ENCODE measurements at regions not wholly inside any gene's neighbourhood (a gene's known extent, or its start where the extent isn't known, plus 50 kb on each side); places are given as distances from the start of the nearest gene placed in this dataset.

- Mint-ChIP-seq H3K4me1 (ENCODE audit: low read depth) (no peaks in the 10 kb centered on the region), H3K27me3 (no peaks in the 10 kb centered on the region), H3K4me3 (no peak overlapping the region), H3K27ac (no peak overlapping the region), H3K9me3 (ENCODE audit: low read depth) (no peaks in the 10 kb centered on the region), H3K36me3 (no peaks in the 10 kb centered on the region)
Observed at GRCh38 chr2:64792995-64793639, 139.4 kb upstream of the SERTAD2 start.

GRCh38 chr2:64793701-64794100, 140.0 kb upstream of the SERTAD2 start:
- Mint-ChIP-seq H3K27ac (no peak overlapping the region), H3K36me3 (no peaks in the 10 kb centered on the region), H3K27me3 (no peaks in the 10 kb centered on the region), H3K4me3 (no peak overlapping the region), H3K9me3 (ENCODE audit: low read depth) (no peaks in the 10 kb centered on the region), H3K4me1 (ENCODE audit: low read depth) (no peaks in the 10 kb centered on the region)

GRCh38 chr2:64794426-64794995, 140.8 kb upstream of the SERTAD2 start:
- H3K27me3 Mint-ChIP-seq, result no peaks in the 10 kb centered on the region
- no peaks in the 10 kb centered on the region for H3K36me3 Mint-ChIP-seq
- no peak overlapping the region for H3K4me3 Mint-ChIP-seq
- H3K4me1 Mint-ChIP-seq (ENCODE audit: low read depth), result no peaks in the 10 kb centered on the region
- H3K9me3 Mint-ChIP-seq (ENCODE audit: low read depth), result no peaks in the 10 kb centered on the region
- H3K27ac Mint-ChIP-seq, result no peak overlapping the region

- Mint-ChIP-seq H3K9me3 (ENCODE audit: low read depth) (no peaks in the 10 kb centered on the region), H3K4me1 (ENCODE audit: low read depth) (no peaks in the 10 kb centered on the region), H3K4me3 (no peak overlapping the region), H3K27me3 (no peaks in the 10 kb centered on the region), H3K27ac (no peak overlapping the region), H3K36me3 (no peaks in the 10 kb centered on the region)
Observed at GRCh38 chr2:64795024-64795592, 141.4 kb upstream of the SERTAD2 start.

- H3K27ac Mint-ChIP-seq, result no peak overlapping the region
- H3K36me3 Mint-ChIP-seq, result no peaks in the 10 kb centered on the region
- no peaks in the 10 kb centered on the region for H3K4me1 Mint-ChIP-seq (ENCODE audit: low read depth)
- no peaks in the 10 kb centered on the region for H3K27me3 Mint-ChIP-seq
- H3K4me3 Mint-ChIP-seq, result no peak overlapping the region
- H3K9me3 Mint-ChIP-seq (ENCODE audit: low read depth), result no peaks in the 10 kb centered on the region
Observed at GRCh38 chr2:64796926-64797325, 143.2 kb upstream of the SERTAD2 start.

- H3K9me3 Mint-ChIP-seq (ENCODE audit: low read depth), result no peaks in the 10 kb centered on the region
- H3K27ac Mint-ChIP-seq, result no peak overlapping the region
- no peaks in the 10 kb centered on the region for H3K4me1 Mint-ChIP-seq (ENCODE audit: low read depth)
- H3K36me3 Mint-ChIP-seq, result no peaks in the 10 kb centered on the region
- no peaks in the 10 kb centered on the region for H3K27me3 Mint-ChIP-seq
- no peak overlapping the region for H3K4me3 Mint-ChIP-seq
Observed at GRCh38 chr2:64797881-64798575, 144.3 kb upstream of the SERTAD2 start.

GRCh38 chr2:64799592-64800252, 146.0 kb upstream of the SERTAD2 start:
- H3K9me3 Mint-ChIP-seq (ENCODE audit: low read depth), result no peaks in the 10 kb centered on the region
- H3K27ac Mint-ChIP-seq, result no peak overlapping the region
- H3K4me3 Mint-ChIP-seq, result no peak overlapping the region
- no peaks in the 10 kb centered on the region for H3K4me1 Mint-ChIP-seq (ENCODE audit: low read depth)
- H3K27me3 Mint-ChIP-seq, result no peaks in the 10 kb centered on the region
- no peaks in the 10 kb centered on the region for H3K36me3 Mint-ChIP-seq

- Mint-ChIP-seq H3K36me3 (peaks cover 2% of the 10 kb centered on the region), H3K9me3 (ENCODE audit: low read depth) (no peaks in the 10 kb centered on the region), H3K27ac (no peak overlapping the region), H3K4me3 (no peak overlapping the region), H3K4me1 (ENCODE audit: low read depth) (peaks cover 12% of the 10 kb centered on the region), H3K27me3 (no peaks in the 10 kb centered on the region)
Observed at GRCh38 chr2:64803776-64804175, 150.1 kb upstream of the SERTAD2 start.

- H3K27ac Mint-ChIP-seq, result no peak overlapping the region
- H3K4me1 Mint-ChIP-seq (ENCODE audit: low read depth), result peaks cover 13% of the 10 kb centered on the region
- no peaks in the 10 kb centered on the region for H3K9me3 Mint-ChIP-seq (ENCODE audit: low read depth)
- H3K36me3 Mint-ChIP-seq, result peaks cover 2% of the 10 kb centered on the region
- no peak overlapping the region for H3K4me3 Mint-ChIP-seq
- no peaks in the 10 kb centered on the region for H3K27me3 Mint-ChIP-seq
Observed at GRCh38 chr2:64804651-64805050, 150.9 kb upstream of the SERTAD2 start.

- Mint-ChIP-seq H3K4me3 (no peak overlapping the region), H3K27me3 (no peaks in the 10 kb centered on the region), H3K27ac (peak overlapping the region; percentile 35), H3K4me1 (ENCODE audit: low read depth) (peaks cover 21% of the 10 kb centered on the region), H3K36me3 (peaks cover 2% of the 10 kb centered on the region), H3K9me3 (ENCODE audit: low read depth) (no peaks in the 10 kb centered on the region)
Observed at GRCh38 chr2:64807417-64807816, 153.7 kb upstream of the SERTAD2 start.

GRCh38 chr2:64808092-64808491, 154.4 kb upstream of the SERTAD2 start:
- H3K27me3 Mint-ChIP-seq, result no peaks in the 10 kb centered on the region
- H3K27ac Mint-ChIP-seq, result peak overlapping the region; percentile 35
- H3K4me1 Mint-ChIP-seq (ENCODE audit: low read depth), result peaks cover 21% of the 10 kb centered on the region
- no peak overlapping the region for H3K4me3 Mint-ChIP-seq
- no peaks in the 10 kb centered on the region for H3K9me3 Mint-ChIP-seq (ENCODE audit: low read depth)
- peaks cover 2% of the 10 kb centered on the region for H3K36me3 Mint-ChIP-seq

- Mint-ChIP-seq H3K4me1 (ENCODE audit: low read depth) (peaks cover 24% of the 10 kb centered on the region), H3K4me3 (no peak overlapping the region), H3K9me3 (ENCODE audit: low read depth) (no peaks in the 10 kb centered on the region), H3K36me3 (peaks cover 2% of the 10 kb centered on the region), H3K27ac (no peak overlapping the region), H3K27me3 (no peaks in the 10 kb centered on the region)
Observed at GRCh38 chr2:64808754-64809153, 155.0 kb upstream of the SERTAD2 start.

- Mint-ChIP-seq H3K27ac (no peak overlapping the region), H3K4me1 (ENCODE audit: low read depth) (peaks cover 24% of the 10 kb centered on the region), H3K9me3 (ENCODE audit: low read depth) (no peaks in the 10 kb centered on the region), H3K4me3 (no peak overlapping the region), H3K36me3 (peaks cover 2% of the 10 kb centered on the region), H3K27me3 (no peaks in the 10 kb centered on the region)
Observed at GRCh38 chr2:64809216-64809615, 155.5 kb upstream of the SERTAD2 start.

- Mint-ChIP-seq H3K9me3 (ENCODE audit: low read depth) (no peaks in the 10 kb centered on the region), H3K27ac (no peak overlapping the region), H3K4me1 (ENCODE audit: low read depth) (peaks cover 23% of the 10 kb centered on the region), H3K4me3 (no peak overlapping the region), H3K27me3 (no peaks in the 10 kb centered on the region), H3K36me3 (peaks cover 2% of the 10 kb centered on the region)
Observed at GRCh38 chr2:64812285-64812684, 158.6 kb upstream of the SERTAD2 start.

- Mint-ChIP-seq H3K27ac (peak overlapping the region; percentile 16), H3K27me3 (no peaks in the 10 kb centered on the region), H3K9me3 (ENCODE audit: low read depth) (no peaks in the 10 kb centered on the region)
Observed at GRCh38 chr2:64814007-64814406, 160.3 kb upstream of the SERTAD2 start.

More at GRCh38 chr2:64814007-64814406, 160.3 kb upstream of the SERTAD2 start:
- H3K4me3 Mint-ChIP-seq, result no peak overlapping the region
- peaks cover 27% of the 10 kb centered on the region for H3K4me1 Mint-ChIP-seq (ENCODE audit: low read depth)
- no peaks in the 10 kb centered on the region for H3K36me3 Mint-ChIP-seq

Measured in activated naive CD8-positive, alpha-beta T cell (primary cell).